SK-N-MC (cell line): ENCODE measurements at regions not wholly inside any gene's neighbourhood (a gene's known extent, or its start where the extent isn't known, plus 50 kb on each side); places are given as distances from the start of the nearest gene placed in this dataset.

Experiments
- EZH2 ChIP-seq: fragments of 200-600 bp; sonication (generic); IDR thresholded peaks from one replicate; pipeline ENCODE4 v1.6.1; 2017; ENCODE audit warnings: antibody characterized with exemption
- POLR2AphosphoS5 ChIP-seq: IDR thresholded peaks from 2 replicates; pipeline ENCODE4 v1.6.1; 2012; ENCODE audit warnings: mild to moderate bottlenecking, low read depth, low read length, borderline replicate concordance

DNA sequence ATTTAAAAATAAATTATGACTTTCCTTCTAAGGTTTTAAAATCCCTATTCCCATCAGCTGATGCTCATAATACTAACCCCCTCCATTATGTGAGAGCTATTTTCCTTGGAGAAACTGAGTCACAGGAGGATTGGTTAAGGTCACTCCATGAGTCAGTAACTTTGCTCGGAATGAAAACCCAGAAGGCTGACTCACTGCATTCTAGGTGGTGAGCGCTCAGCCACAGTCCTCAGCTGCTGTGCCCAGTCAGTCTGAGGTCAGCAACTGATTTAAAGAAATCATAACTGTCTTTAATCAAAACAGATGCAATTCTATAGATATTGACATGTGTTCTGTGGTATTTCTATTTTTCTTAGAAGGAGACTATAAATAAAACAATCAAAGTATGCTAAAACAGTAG, 359.2 kb downstream of the GJA1 start:
- TF ChIP-seq EZH2 (no peak), POLR2AphosphoS5 (no peak)
